Astrocyte of the cerebellum (primary cell): ENCODE measurements at regions not wholly inside any gene's neighbourhood (a gene's known extent, or its start where the extent isn't known, plus 50 kb on each side); places are given as distances from the start of the nearest gene placed in this dataset.

Source experiments
- DNase-seq: peaks from one replicate; pipeline ENCODE4 v3.0.0-alpha.2; 2011; ENCODE audit warnings: low read depth
- H3K4me3 ChIP-seq: 2 replicates; pipeline ENCODE4 v1.5.1; 2011; ENCODE audit warnings: mild to moderate bottlenecking, low read depth, low read length, moderate library complexity
- in situ Hi-C: cut with HindIII; loops from 2 replicates; pipeline ENCODE4 v1.10.0; 2017; ENCODE audit warnings: low sequenced_read_pairs
- TF ChIP-seq, protein P1 (sequence below): IDR thresholded peaks from 2 replicates; pipeline ENCODE4 v1.5.1; 2012; ENCODE audit warnings: low read length, low read depth, moderate library complexity, mild to moderate bottlenecking; ENCODE audit errors: missing control alignments

DNA sequence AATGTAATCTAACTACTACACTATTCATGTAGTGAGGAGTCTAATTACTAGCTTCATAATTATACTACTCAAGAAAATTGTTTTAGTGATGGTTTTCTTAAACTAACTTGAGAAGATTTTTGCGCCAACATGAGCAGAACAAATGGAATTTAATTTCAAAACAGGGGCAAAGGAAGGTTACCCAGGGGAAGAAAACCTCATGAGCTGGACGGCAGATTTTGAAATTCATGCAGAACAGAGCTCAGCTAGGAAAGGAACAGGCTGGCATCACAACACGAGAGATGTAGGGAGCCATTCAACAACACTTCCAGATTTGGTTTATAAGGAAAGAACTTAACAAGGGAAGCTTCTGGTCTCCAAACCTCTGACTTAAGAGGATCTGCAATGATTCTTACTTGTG, 235.3 kb upstream of the PRKCQ start:
- in situ Hi-C loops: no loop called here
- no peak for DNase-seq
- TF ChIP-seq, protein P1, sequence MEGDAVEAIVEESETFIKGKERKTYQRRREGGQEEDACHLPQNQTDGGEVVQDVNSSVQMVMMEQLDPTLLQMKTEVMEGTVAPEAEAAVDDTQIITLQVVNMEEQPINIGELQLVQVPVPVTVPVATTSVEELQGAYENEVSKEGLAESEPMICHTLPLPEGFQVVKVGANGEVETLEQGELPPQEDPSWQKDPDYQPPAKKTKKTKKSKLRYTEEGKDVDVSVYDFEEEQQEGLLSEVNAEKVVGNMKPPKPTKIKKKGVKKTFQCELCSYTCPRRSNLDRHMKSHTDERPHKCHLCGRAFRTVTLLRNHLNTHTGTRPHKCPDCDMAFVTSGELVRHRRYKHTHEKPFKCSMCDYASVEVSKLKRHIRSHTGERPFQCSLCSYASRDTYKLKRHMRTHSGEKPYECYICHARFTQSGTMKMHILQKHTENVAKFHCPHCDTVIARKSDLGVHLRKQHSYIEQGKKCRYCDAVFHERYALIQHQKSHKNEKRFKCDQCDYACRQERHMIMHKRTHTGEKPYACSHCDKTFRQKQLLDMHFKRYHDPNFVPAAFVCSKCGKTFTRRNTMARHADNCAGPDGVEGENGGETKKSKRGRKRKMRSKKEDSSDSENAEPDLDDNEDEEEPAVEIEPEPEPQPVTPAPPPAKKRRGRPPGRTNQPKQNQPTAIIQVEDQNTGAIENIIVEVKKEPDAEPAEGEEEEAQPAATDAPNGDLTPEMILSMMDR: no peak
- no peak overlapping the region for H3K4me3 ChIP-seq

DNA sequence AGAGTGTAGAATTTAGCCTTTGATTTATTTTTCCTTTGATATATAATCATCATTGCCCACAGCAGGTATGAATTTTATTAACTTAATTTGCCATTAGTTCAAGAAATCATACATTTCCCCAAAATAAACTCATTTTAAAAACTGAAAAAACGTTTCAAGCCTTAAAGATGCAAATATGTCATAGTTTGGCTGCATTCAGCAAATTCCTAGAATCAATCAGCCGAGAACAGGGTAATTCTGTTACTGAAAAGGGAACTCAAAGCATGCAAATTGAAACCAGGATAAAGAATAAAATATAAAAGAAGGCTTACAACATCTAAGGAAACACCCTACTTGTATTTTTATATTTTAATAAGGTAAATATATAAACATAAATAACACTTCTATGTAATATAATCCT, 233.8 kb upstream of the PRKCQ start:
- TF ChIP-seq, protein P1: no peak
- no peak overlapping the region for H3K4me3 ChIP-seq
- DNase-seq: no peak
- in situ Hi-C loops: no loop called here

DNA sequence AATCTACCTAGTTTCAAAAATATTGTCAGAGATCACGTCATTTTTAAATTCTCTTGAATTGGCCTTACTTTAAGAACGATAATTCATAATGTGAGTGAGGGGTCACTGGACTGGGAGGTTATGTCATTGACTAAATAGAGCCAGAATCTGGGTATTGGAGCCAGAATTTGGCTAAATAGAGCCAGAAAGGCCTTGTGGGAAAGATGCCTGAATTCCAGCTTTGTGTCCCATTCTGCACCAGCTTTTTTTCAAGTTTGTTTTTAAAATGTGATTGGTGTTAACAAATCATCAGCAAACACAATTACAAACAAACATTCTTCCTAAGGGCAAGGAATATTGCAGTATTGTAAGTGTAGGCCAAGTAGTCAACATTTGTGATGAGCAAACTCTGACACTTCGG, 233.2 kb upstream of the PRKCQ start:
- no peak overlapping the region for H3K4me3 ChIP-seq
- TF ChIP-seq, protein P1: no peak
- in situ Hi-C loops: no loop called here
- no peak for DNase-seq

DNA sequence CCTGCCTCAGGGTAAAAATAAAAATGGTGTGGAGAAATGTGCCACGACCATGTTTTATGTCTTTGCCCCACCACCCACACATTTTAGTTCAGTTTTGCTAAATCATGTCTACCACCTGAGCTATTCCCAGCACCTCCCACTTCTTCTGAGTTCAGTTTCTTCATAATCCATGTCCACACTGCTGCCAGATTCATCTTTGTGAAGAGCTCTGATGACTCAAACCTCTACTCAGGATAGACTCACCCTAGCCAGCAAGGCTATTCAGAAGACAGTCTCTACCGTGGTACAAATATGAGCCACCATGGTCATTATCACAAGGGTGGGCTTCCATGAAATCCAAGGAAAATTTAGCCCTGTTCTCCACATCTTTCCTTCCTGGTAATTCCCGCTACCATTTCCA, 231.1 kb upstream of the PRKCQ start:
- no peak overlapping the region for H3K4me3 ChIP-seq
- no peak for DNase-seq
- TF ChIP-seq, protein P1: no peak
- in situ Hi-C loops: no loop called here

DNA sequence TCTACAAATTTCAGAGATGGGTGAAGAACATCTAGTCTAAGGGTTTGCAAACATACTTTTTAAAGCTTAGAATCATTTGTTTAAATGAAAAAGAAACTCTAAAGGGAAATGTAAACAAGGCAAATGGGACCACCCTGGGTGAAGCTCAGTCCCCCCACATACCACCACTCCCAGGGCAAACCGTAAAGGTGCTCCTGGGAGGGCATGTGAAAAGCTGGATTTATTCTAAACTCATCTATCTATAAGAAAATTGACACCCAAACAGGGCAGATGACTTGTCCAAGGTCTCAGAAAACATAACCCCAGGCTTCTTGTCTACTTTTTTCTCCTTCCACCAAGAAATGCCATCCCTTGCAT, 223.3 kb upstream of the PRKCQ start:
- DNase-seq: no peak
- TF ChIP-seq, protein P1: no peak
- in situ Hi-C loops: no loop called here
- no peak overlapping the region for H3K4me3 ChIP-seq

DNA sequence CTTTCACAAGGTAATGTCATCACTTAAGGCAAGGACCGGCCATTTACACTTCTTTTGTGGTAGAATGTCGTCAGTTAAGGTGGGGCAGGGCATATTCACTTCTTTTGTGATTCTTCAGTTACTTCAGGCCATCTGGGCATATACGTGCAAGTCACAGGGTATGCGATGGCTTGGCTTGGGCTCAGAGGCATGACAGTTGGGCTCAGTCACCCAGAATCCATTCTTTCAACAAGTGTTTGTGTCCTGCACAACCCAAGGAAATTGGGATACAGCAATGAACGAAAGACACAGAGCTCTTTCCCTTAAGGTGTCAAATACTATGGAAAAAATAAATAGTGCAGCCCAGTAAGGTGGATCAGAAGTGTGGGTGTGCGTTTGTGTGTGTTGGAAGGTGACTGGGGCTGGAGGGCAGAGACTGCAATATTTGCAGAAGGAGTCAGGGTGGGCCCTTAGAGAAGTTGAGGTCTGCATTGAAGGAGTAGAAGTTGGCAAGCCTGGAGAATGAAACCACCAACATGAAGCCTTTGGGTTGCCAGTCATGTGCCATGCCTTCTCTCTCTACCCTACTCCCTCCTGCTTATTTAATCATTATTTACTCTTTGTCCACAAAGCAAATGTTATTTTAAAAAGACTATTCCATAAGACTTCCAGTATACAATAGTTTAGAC, 222.8 kb upstream of the PRKCQ start:
- no peak for DNase-seq
- TF ChIP-seq, protein P1: no peak
- in situ Hi-C loops: no loop called here
- H3K4me3 ChIP-seq: no peak overlapping the region
